ENCODE measurements at regions not wholly inside any gene's neighbourhood (a gene's known extent, or its start where the extent isn't known, plus 50 kb on each side); places are given as distances from the start of the nearest gene placed in this dataset.

DNA sequence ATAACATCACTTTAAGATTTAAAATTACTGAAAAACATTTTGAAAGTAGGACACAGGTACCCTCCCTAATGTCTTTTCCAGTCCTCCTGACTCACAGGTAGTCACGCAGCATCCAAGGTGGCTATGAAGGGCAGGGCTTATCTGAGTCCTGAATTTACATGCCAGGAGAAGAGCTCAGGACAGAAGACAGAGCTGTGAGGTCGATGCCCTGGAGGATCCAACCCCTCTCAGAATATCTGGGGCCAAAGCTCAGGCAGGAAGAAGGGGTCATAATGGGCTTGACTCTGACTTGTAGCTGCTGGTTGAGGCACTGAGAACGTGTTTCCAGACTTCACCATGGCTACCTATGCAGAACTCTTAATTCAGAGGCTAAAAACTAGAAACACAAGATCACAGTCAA lies 177.5 kb downstream of the AASDH start:
- TF ChIP-seq, protein P1, sequence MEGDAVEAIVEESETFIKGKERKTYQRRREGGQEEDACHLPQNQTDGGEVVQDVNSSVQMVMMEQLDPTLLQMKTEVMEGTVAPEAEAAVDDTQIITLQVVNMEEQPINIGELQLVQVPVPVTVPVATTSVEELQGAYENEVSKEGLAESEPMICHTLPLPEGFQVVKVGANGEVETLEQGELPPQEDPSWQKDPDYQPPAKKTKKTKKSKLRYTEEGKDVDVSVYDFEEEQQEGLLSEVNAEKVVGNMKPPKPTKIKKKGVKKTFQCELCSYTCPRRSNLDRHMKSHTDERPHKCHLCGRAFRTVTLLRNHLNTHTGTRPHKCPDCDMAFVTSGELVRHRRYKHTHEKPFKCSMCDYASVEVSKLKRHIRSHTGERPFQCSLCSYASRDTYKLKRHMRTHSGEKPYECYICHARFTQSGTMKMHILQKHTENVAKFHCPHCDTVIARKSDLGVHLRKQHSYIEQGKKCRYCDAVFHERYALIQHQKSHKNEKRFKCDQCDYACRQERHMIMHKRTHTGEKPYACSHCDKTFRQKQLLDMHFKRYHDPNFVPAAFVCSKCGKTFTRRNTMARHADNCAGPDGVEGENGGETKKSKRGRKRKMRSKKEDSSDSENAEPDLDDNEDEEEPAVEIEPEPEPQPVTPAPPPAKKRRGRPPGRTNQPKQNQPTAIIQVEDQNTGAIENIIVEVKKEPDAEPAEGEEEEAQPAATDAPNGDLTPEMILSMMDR (IDR thresholded peaks at IDR 0.05; ENCODE audit: extremely low read depth, insufficient read depth, missing control alignments): no peak
- in situ Hi-C loops (cut with MboI; ENCODE audit: low pct_unique_long_range_greater_than_20kb, low sequenced_read_pairs, unreplicated experiment): no loop called here
- DNase-seq (ENCODE audit: low spot score): no peak

DNA sequence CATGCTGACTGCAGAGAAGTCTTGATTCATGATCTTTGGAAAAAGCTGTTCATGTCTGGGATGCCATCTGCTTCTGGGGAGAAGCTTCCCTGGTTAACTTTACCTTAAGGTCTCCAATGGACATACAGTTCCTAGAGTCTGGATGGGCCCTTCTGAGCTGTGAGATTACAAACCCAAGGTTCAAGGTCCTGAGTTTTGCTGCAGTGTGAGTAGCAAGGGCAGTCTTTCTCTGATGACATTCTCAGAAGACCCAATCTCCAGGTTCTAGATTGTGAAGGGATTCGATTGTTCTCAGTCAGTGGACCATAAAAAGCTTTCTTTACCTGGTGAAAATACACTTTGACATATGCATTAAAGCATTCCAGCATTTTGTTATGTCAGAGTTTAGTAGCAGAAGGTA lies 179.2 kb downstream of the AASDH start:
- TF ChIP-seq, protein P1 (IDR thresholded peaks at IDR 0.05; ENCODE audit: extremely low read depth, insufficient read depth, missing control alignments): no peak
- no peak for DNase-seq (ENCODE audit: low spot score)
- in situ Hi-C loops (cut with MboI; ENCODE audit: low pct_unique_long_range_greater_than_20kb, low sequenced_read_pairs, unreplicated experiment): no loop called here

DNA sequence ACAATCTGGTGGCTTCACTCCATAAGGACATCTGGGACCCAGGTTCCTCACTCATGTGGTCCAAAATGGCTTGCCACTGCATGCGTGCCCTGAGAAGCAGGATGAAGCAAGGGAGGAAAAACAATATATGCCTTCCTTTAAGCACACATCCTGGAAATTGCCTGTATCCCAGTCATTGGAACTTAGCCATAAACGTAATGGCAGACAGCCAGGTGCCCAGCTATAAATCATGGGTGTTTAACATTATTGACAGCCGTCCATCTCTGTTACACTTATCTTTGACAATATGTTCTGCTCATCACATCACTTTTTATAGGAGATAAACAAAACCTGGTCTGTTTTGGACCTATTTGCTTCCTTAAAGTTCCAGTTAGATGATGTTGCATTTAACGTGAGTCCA lies 181.0 kb downstream of the AASDH start:
- TF ChIP-seq, protein P1 (IDR thresholded peaks at IDR 0.05; ENCODE audit: extremely low read depth, insufficient read depth, missing control alignments): no peak
- no peak for DNase-seq (ENCODE audit: low spot score)
- in situ Hi-C loops (cut with MboI; ENCODE audit: low pct_unique_long_range_greater_than_20kb, low sequenced_read_pairs, unreplicated experiment): no loop called here

GRCh38 chr4:56200275-56200674 lies 187.0 kb downstream of the AASDH start:
- in situ Hi-C loops (cut with MboI; ENCODE audit: low pct_unique_long_range_greater_than_20kb, low sequenced_read_pairs, unreplicated experiment): no loop called here
- no peak for DNase-seq (ENCODE audit: low spot score)
- TF ChIP-seq, protein P1 (IDR thresholded peaks at IDR 0.05; ENCODE audit: extremely low read depth, insufficient read depth, missing control alignments): no peak

GRCh38 chr4:56198265-56198664 lies 189.0 kb downstream of the AASDH start:
- in situ Hi-C loops (cut with MboI; ENCODE audit: low pct_unique_long_range_greater_than_20kb, low sequenced_read_pairs, unreplicated experiment): no loop called here
- TF ChIP-seq, protein P1 (IDR thresholded peaks at IDR 0.05; ENCODE audit: extremely low read depth, insufficient read depth, missing control alignments): no peak

GRCh38 chr4:56197387-56197786 lies 189.9 kb downstream of the AASDH start:
- DNase-seq (ENCODE audit: low spot score): no peak
- in situ Hi-C loops (cut with MboI; ENCODE audit: low pct_unique_long_range_greater_than_20kb, low sequenced_read_pairs, unreplicated experiment): no loop called here
- TF ChIP-seq, protein P1 (IDR thresholded peaks at IDR 0.05; ENCODE audit: extremely low read depth, insufficient read depth, missing control alignments): no peak

More at GRCh38 chr4:56198265-56198664, 189.0 kb downstream of the AASDH start:
- no peak for DNase-seq (ENCODE audit: low spot score)

DNA sequence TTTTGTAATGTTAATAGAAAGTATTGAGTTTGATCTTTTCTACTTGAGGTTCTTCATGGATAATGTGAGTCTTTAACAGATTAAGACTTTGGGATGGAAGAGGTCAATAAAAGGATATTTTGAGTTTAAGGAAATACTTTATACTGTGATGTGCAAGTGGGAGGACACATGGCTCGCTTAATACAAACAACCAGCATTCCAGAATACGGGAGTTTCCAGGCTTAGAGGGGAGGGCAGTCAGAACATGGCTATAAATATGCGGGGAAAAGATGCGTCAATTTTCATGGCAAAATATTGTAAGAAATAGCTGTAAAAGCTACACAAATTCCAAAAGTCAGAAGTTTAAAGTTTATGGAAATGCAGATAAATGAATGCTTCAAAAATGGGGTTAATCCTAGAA lies 192.3 kb downstream of the AASDH start:
- TF ChIP-seq, protein P1 (IDR thresholded peaks at IDR 0.05; ENCODE audit: extremely low read depth, insufficient read depth, missing control alignments): no peak
- DNase-seq (ENCODE audit: low spot score): no peak
- in situ Hi-C loops (cut with MboI; ENCODE audit: low pct_unique_long_range_greater_than_20kb, low sequenced_read_pairs, unreplicated experiment): no loop called here

Measured in GM13977 (cell line).